ENCODE measurements at regions not wholly inside any gene's neighbourhood (a gene's known extent, or its start where the extent isn't known, plus 50 kb on each side); places are given as distances from the start of the nearest gene placed in this dataset.

DNA sequence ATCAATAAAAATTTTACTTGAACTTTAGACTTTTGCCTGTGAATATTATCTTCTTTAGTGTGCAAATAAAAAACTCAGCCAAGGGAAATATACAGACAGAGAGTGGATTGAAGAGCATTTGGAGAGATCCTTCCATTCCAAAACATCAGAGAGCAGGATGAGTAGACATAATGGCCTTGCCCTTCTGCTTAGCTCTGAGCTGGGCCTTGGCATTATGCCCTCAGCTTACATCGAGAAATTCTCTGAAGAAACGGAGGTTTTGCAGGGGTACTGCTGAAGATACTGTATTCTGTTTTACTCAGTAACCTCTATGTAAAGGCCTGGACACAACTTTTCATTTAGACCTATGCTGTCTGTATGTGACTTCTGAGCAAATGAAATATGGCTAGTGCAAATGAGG, 317.4 kb downstream of the STIM2 start:
- DNase-seq (ENCODE audit: low spot score in 2 of 2), result no peak
- Histone ChIP-seq H3K36me3 (no peaks in the 10 kb centered on the region), H3K27me3 (no peaks in the 10 kb centered on the region), H3K4me1 (no peaks in the 10 kb centered on the region), H3K4me3 (no peak overlapping the region), H3K9me3 (no peaks in the 10 kb centered on the region), H3K27ac (no peak overlapping the region)
- WGBS, 2 donors, result 19 to 27% methylated on average over 2 of the region's 2 CpGs
- TF ChIP-seq EP300 (IDR thresholded peaks at IDR 0.05), result no peak
- no peak for TF ChIP-seq POLR2A (IDR thresholded peaks at IDR 0.05)
- TF ChIP-seq, protein P1, sequence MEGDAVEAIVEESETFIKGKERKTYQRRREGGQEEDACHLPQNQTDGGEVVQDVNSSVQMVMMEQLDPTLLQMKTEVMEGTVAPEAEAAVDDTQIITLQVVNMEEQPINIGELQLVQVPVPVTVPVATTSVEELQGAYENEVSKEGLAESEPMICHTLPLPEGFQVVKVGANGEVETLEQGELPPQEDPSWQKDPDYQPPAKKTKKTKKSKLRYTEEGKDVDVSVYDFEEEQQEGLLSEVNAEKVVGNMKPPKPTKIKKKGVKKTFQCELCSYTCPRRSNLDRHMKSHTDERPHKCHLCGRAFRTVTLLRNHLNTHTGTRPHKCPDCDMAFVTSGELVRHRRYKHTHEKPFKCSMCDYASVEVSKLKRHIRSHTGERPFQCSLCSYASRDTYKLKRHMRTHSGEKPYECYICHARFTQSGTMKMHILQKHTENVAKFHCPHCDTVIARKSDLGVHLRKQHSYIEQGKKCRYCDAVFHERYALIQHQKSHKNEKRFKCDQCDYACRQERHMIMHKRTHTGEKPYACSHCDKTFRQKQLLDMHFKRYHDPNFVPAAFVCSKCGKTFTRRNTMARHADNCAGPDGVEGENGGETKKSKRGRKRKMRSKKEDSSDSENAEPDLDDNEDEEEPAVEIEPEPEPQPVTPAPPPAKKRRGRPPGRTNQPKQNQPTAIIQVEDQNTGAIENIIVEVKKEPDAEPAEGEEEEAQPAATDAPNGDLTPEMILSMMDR (IDR thresholded peaks at IDR 0.05), result no peak

GRCh38 chr4:27181693-27182092, 321.1 kb downstream of the STIM2 start:
- TF ChIP-seq, protein P1 (IDR thresholded peaks at IDR 0.05), result no peak
- no peak for TF ChIP-seq POLR2A (IDR thresholded peaks at IDR 0.05)
- TF ChIP-seq EP300 (IDR thresholded peaks at IDR 0.05), result no peak
- no peaks in the 10 kb centered on the region for H3K36me3 ChIP-seq
- 18 to 21% methylated on average over 4 of the region's 4 CpGs for WGBS, 2 donors
- no peak for DNase-seq (ENCODE audit: low spot score in 2 of 2)
- H3K9me3 ChIP-seq, result no peaks in the 10 kb centered on the region
- H3K4me3 ChIP-seq, result no peak overlapping the region
- H3K27me3 ChIP-seq, result no peaks in the 10 kb centered on the region
- H3K27ac ChIP-seq, result no peak overlapping the region
- no peaks in the 10 kb centered on the region for H3K4me1 ChIP-seq

GRCh38 chr4:27182211-27182610, 321.6 kb downstream of the STIM2 start:
- no peaks in the 10 kb centered on the region for H3K9me3 ChIP-seq
- DNase-seq (ENCODE audit: low spot score in 2 of 2), result no peak
- no peak overlapping the region for H3K27ac ChIP-seq
- TF ChIP-seq POLR2A (IDR thresholded peaks at IDR 0.05) (no peak), EP300 (IDR thresholded peaks at IDR 0.05) (no peak)
- TF ChIP-seq, protein P1 (IDR thresholded peaks at IDR 0.05), result no peak
- no peaks in the 10 kb centered on the region for H3K36me3 ChIP-seq
- H3K4me3 ChIP-seq, result no peak overlapping the region
- no peaks in the 10 kb centered on the region for H3K27me3 ChIP-seq
- no peaks in the 10 kb centered on the region for H3K4me1 ChIP-seq
- WGBS, 2 donors, result 92 to 93% methylated on average over 2 of the region's 2 CpGs

- DNase-seq (ENCODE audit: low spot score in 2 of 2), result no peak
- WGBS, 2 donors, result 47 to 52% methylated on average over 6 of the region's 6 CpGs
- Histone ChIP-seq H3K27ac (no peak overlapping the region), H3K27me3 (no peaks in the 10 kb centered on the region), H3K4me1 (no peaks in the 10 kb centered on the region), H3K4me3 (no peak overlapping the region), H3K9me3 (no peaks in the 10 kb centered on the region), H3K36me3 (no peaks in the 10 kb centered on the region)
- no peak for TF ChIP-seq EP300 (IDR thresholded peaks at IDR 0.05)
- TF ChIP-seq, protein P1 (IDR thresholded peaks at IDR 0.05), result no peak
- no peak for TF ChIP-seq POLR2A (IDR thresholded peaks at IDR 0.05)
Observed at GRCh38 chr4:27184508-27185155, 324.0 kb downstream of the STIM2 start.

DNA sequence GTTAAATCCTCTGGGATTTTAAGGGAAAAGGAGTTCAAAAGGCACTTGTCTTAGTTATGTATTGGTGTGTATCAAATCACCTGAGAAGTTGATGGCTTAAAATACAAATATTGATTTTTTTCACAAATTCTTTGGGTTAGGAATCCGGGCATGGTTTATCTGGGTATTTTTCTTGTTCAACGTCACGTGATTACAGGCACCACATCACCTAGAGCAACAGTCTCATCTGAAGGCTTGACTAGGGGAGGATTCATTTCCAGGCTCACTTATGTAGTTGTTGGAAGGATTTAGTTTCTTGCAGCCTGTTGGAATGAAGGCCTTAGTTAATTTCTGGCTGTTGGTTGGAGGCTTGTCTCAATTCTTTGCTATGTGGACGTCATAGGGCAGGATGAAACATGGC, 326.1 kb downstream of the STIM2 start:
- Histone ChIP-seq H3K9me3 (no peaks in the 10 kb centered on the region), H3K27ac (no peak overlapping the region), H3K4me3 (no peak overlapping the region), H3K27me3 (no peaks in the 10 kb centered on the region), H3K4me1 (no peaks in the 10 kb centered on the region), H3K36me3 (no peaks in the 10 kb centered on the region)
- TF ChIP-seq POLR2A (IDR thresholded peaks at IDR 0.05) (no peak), EP300 (IDR thresholded peaks at IDR 0.05) (no peak)
- TF ChIP-seq, protein P1 (IDR thresholded peaks at IDR 0.05), result no peak
- WGBS, 2 donors, result 87 to 89% methylated on average over 4 of the region's 4 CpGs
- DNase-seq (ENCODE audit: low spot score in 2 of 2), result no peak

Data from tibial nerve (tissue), 4 donors.